DND-41 (cell line): ENCODE measurements at regions not wholly inside any gene's neighbourhood (a gene's known extent, or its start where the extent isn't known, plus 50 kb on each side); places are given as distances from the start of the nearest gene placed in this dataset.

ENCODE experiments used
- CTCF ChIP-seq: IDR thresholded peaks from 2 replicates; pipeline ENCODE4 v1.5.1; 2012; ENCODE audit warnings: borderline replicate concordance, low read length, moderate library complexity, mild to moderate bottlenecking; ENCODE audit not compliant: poor library complexity, severe bottlenecking; ENCODE audit errors: extremely low read depth
- EZH2 ChIP-seq: IDR thresholded peaks from 3 replicates; pipeline ENCODE4 v1.6.1; 2012; ENCODE audit warnings: borderline replicate concordance, low read depth, mild to moderate bottlenecking, moderate library complexity, low read length, inconsistent platforms; ENCODE audit not compliant: severe bottlenecking

DNA sequence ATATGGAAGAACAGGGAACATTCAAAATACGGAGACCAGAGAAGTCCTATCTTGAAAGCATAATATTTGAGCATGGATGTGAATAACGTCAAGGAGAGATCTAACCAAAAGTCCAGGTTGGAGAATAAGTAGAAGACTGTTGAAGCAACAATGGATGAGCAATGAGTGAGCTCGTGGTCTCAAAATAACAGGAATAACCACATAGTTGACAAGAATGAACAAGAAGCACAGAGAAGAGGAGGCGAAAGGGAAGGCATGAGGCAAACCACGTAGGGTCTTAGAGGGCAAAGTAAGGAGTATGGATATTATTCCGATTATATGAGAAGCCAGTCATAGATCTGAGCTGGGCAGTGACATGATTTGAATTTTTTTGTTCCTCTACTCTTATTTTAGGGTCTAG is 710.2 kb downstream of the BRINP1 start:
- TF ChIP-seq CTCF (no peak), EZH2 (no peak)
